ENCODE measurements at regions not wholly inside any gene's neighbourhood (a gene's known extent, or its start where the extent isn't known, plus 50 kb on each side); places are given as distances from the start of the nearest gene placed in this dataset.

DNA sequence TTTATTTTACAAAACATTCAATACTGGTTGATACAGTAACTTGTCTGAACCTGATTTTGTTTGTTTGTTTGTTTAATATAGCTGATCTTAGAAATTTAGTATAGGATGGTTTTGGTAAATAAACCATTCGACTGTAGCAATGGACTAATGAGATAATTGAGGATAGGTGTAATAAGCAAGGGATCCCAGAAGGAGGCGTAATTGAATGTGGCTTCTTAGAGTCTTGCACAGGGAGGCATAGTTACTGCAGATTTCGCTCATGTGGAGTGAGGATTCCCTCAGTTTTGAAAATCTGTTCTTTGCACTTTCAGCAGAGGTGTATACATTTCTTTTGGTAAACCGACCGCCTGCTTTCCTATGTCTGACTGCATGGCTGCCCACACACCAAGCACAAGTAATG is 709.6 kb downstream of the SOCS6 start:
- no peak overlapping the region for H2BK12ac ChIP-seq (ENCODE audit: low read length in 2 of 2)
- 75% methylated on average over 5 of the region's 5 CpGs for WGBS
- no peak overlapping the region for H4K8ac ChIP-seq (ENCODE audit: low read length)
- H3K9ac ChIP-seq (ENCODE audit: low read length), result no peak overlapping the region
- H3K27me3 ChIP-seq (ENCODE audit: control insufficient read depth in 1 of 2, insufficient read depth in 1 of 2, low read length in 2 of 2), result no peaks in the 10 kb centered on the region
- no peak overlapping the region for H2AFZ ChIP-seq (ENCODE audit: low read depth, low read length)
- H3K9me3 ChIP-seq (ENCODE audit: control insufficient read depth, low read length), result no peaks in the 10 kb centered on the region
- no peaks in the 10 kb centered on the region for H3K79me1 ChIP-seq (replicated peaks; ENCODE audit: low read length, poor library complexity, severe bottlenecking)
- DNase-seq, result no peak
- H2BK5ac ChIP-seq (ENCODE audit: low read depth, low read length, poor library complexity, severe bottlenecking), result no peak overlapping the region
- no peak overlapping the region for H3K4me2 ChIP-seq (ENCODE audit: low read length, poor library complexity, severe bottlenecking)
- no peak overlapping the region for H3K18ac ChIP-seq (ENCODE audit: low read depth in 1 of 2, low read length in 2 of 2)
- H3K27ac ChIP-seq (ENCODE audit: low read length, poor library complexity, severe bottlenecking), result no peak overlapping the region
- no peak overlapping the region for H4K91ac ChIP-seq (ENCODE audit: low read length)
- no peak overlapping the region for H2AK5ac ChIP-seq (ENCODE audit: low read length, severe bottlenecking)
- H3K4ac ChIP-seq (ENCODE audit: low read depth in 1 of 2, low read length in 2 of 2), result no peak overlapping the region
- H3K4me3 ChIP-seq (ENCODE audit: insufficient read depth in 1 of 2, low read depth in 1 of 2, low read length in 2 of 2), result no peak overlapping the region
- no peak overlapping the region for H3K14ac ChIP-seq (ENCODE audit: low read length in 2 of 2)
- H3K4me1 ChIP-seq (ENCODE audit: control insufficient read depth, insufficient read depth, low read depth, low read length), result no peaks in the 10 kb centered on the region
- no peak overlapping the region for H2BK120ac ChIP-seq (ENCODE audit: low read depth, low read length)
- no peaks in the 10 kb centered on the region for H3K36me3 ChIP-seq (ENCODE audit: control insufficient read depth in 1 of 2, insufficient read depth in 2 of 2, low read depth in 1 of 2, low read length in 2 of 2)
- no peak overlapping the region for H3K23ac ChIP-seq (ENCODE audit: low read length in 2 of 2)
- no peak overlapping the region for H2BK15ac ChIP-seq (ENCODE audit: low read depth, poor library complexity, severe bottlenecking)

GRCh38 chr18:70994116-70994515 is 705.3 kb downstream of the SOCS6 start:
- no peaks in the 10 kb centered on the region for H3K79me1 ChIP-seq (replicated peaks; ENCODE audit: low read length, poor library complexity, severe bottlenecking)
- no peaks in the 10 kb centered on the region for H3K27me3 ChIP-seq (ENCODE audit: control insufficient read depth in 1 of 2, insufficient read depth in 1 of 2, low read length in 2 of 2)
- H4K91ac ChIP-seq (ENCODE audit: low read length), result no peak overlapping the region
- no peak overlapping the region for H2AFZ ChIP-seq (ENCODE audit: low read depth, low read length)
- no peak overlapping the region for H3K18ac ChIP-seq (ENCODE audit: low read depth in 1 of 2, low read length in 2 of 2)
- no peak overlapping the region for H3K9ac ChIP-seq (ENCODE audit: low read length)
- no peaks in the 10 kb centered on the region for H3K9me3 ChIP-seq (ENCODE audit: control insufficient read depth, low read length)
- H3K27ac ChIP-seq (ENCODE audit: low read length, poor library complexity, severe bottlenecking), result no peak overlapping the region
- H4K8ac ChIP-seq (ENCODE audit: low read length), result no peak overlapping the region
- no peaks in the 10 kb centered on the region for H3K4me1 ChIP-seq (ENCODE audit: control insufficient read depth, insufficient read depth, low read depth, low read length)
- H3K36me3 ChIP-seq (ENCODE audit: control insufficient read depth in 1 of 2, insufficient read depth in 2 of 2, low read depth in 1 of 2, low read length in 2 of 2), result no peaks in the 10 kb centered on the region
- H2BK120ac ChIP-seq (ENCODE audit: low read depth, low read length), result no peak overlapping the region
- H3K4me2 ChIP-seq (ENCODE audit: low read length, poor library complexity, severe bottlenecking), result no peak overlapping the region
- no peak overlapping the region for H3K23ac ChIP-seq (ENCODE audit: low read length in 2 of 2)
- no peak overlapping the region for H3K4ac ChIP-seq (ENCODE audit: low read depth in 1 of 2, low read length in 2 of 2)
- H2BK5ac ChIP-seq (ENCODE audit: low read depth, low read length, poor library complexity, severe bottlenecking), result no peak overlapping the region
- H3K4me3 ChIP-seq (ENCODE audit: insufficient read depth in 1 of 2, low read depth in 1 of 2, low read length in 2 of 2), result no peak overlapping the region
- no peak overlapping the region for H2BK15ac ChIP-seq (ENCODE audit: low read depth, poor library complexity, severe bottlenecking)
- no peak overlapping the region for H2BK12ac ChIP-seq (ENCODE audit: low read length in 2 of 2)
- no peak for DNase-seq
- no peak overlapping the region for H2AK5ac ChIP-seq (ENCODE audit: low read length, severe bottlenecking)
- no peak overlapping the region for H3K14ac ChIP-seq (ENCODE audit: low read length in 2 of 2)
- whole genome bisulfite sequencing, result no CpG with 5 or more reads among the region's 3 CpGs

- Histone ChIP-seq H3K9ac (ENCODE audit: low read length) (no peak overlapping the region), H3K4me1 (ENCODE audit: control insufficient read depth, insufficient read depth, low read depth, low read length) (no peaks in the 10 kb centered on the region), H4K91ac (ENCODE audit: low read length) (no peak overlapping the region), H3K4ac (ENCODE audit: low read depth in 1 of 2, low read length in 2 of 2) (no peak overlapping the region), H3K23ac (ENCODE audit: low read length in 2 of 2) (no peak overlapping the region), H3K9me3 (ENCODE audit: control insufficient read depth, low read length) (no peaks in the 10 kb centered on the region), H3K27ac (ENCODE audit: low read length, poor library complexity, severe bottlenecking) (no peak overlapping the region), H4K8ac (ENCODE audit: low read length) (no peak overlapping the region), H3K79me1 (replicated peaks; ENCODE audit: low read length, poor library complexity, severe bottlenecking) (no peaks in the 10 kb centered on the region), H3K4me3 (ENCODE audit: insufficient read depth in 1 of 2, low read depth in 1 of 2, low read length in 2 of 2) (no peak overlapping the region), H3K14ac (ENCODE audit: low read length in 2 of 2) (no peak overlapping the region), H2BK12ac (ENCODE audit: low read length in 2 of 2) (no peak overlapping the region), H3K18ac (ENCODE audit: low read depth in 1 of 2, low read length in 2 of 2) (no peak overlapping the region), H2BK5ac (ENCODE audit: low read depth, low read length, poor library complexity, severe bottlenecking) (no peak overlapping the region), H3K4me2 (ENCODE audit: low read length, poor library complexity, severe bottlenecking) (no peak overlapping the region), H2BK120ac (ENCODE audit: low read depth, low read length) (no peak overlapping the region), H2AFZ (ENCODE audit: low read depth, low read length) (no peak overlapping the region), H3K36me3 (ENCODE audit: control insufficient read depth in 1 of 2, insufficient read depth in 2 of 2, low read depth in 1 of 2, low read length in 2 of 2) (no peaks in the 10 kb centered on the region), H2AK5ac (ENCODE audit: low read length, severe bottlenecking) (no peak overlapping the region), H3K27me3 (ENCODE audit: control insufficient read depth in 1 of 2, insufficient read depth in 1 of 2, low read length in 2 of 2) (no peaks in the 10 kb centered on the region), H2BK15ac (ENCODE audit: low read depth, poor library complexity, severe bottlenecking) (no peak overlapping the region)
- no peak for DNase-seq
Measured at GRCh38 chr18:70991577-70991976, 702.7 kb downstream of the SOCS6 start.

GRCh38 chr18:70985948-70986347 is 697.1 kb downstream of the SOCS6 start:
- no peak overlapping the region for H3K23ac ChIP-seq (ENCODE audit: low read length in 2 of 2)
- H3K9me3 ChIP-seq (ENCODE audit: control insufficient read depth, low read length), result peaks cover 10% of the 10 kb centered on the region
- H3K27me3 ChIP-seq (ENCODE audit: control insufficient read depth in 1 of 2, insufficient read depth in 1 of 2, low read length in 2 of 2), result no peaks in the 10 kb centered on the region
- no peak overlapping the region for H4K91ac ChIP-seq (ENCODE audit: low read length)
- H2BK120ac ChIP-seq (ENCODE audit: low read depth, low read length), result no peak overlapping the region
- no peak overlapping the region for H3K4me3 ChIP-seq (ENCODE audit: insufficient read depth in 1 of 2, low read depth in 1 of 2, low read length in 2 of 2)
- no peak overlapping the region for H3K27ac ChIP-seq (ENCODE audit: low read length, poor library complexity, severe bottlenecking)
- H3K9ac ChIP-seq (ENCODE audit: low read length), result no peak overlapping the region
- WGBS, result 67% methylated on average over 1 of the region's 1 CpG
- H2BK12ac ChIP-seq (ENCODE audit: low read length in 2 of 2), result no peak overlapping the region
- no peaks in the 10 kb centered on the region for H3K4me1 ChIP-seq (ENCODE audit: control insufficient read depth, insufficient read depth, low read depth, low read length)
- H2AK5ac ChIP-seq (ENCODE audit: low read length, severe bottlenecking), result no peak overlapping the region
- no peak overlapping the region for H3K4ac ChIP-seq (ENCODE audit: low read depth in 1 of 2, low read length in 2 of 2)
- no peak overlapping the region for H3K18ac ChIP-seq (ENCODE audit: low read depth in 1 of 2, low read length in 2 of 2)
- H3K36me3 ChIP-seq (ENCODE audit: control insufficient read depth in 1 of 2, insufficient read depth in 2 of 2, low read depth in 1 of 2, low read length in 2 of 2), result no peaks in the 10 kb centered on the region
- no peak overlapping the region for H2BK5ac ChIP-seq (ENCODE audit: low read depth, low read length, poor library complexity, severe bottlenecking)
- no peak for DNase-seq
- H3K14ac ChIP-seq (ENCODE audit: low read length in 2 of 2), result no peak overlapping the region
- no peaks in the 10 kb centered on the region for H3K79me1 ChIP-seq (replicated peaks; ENCODE audit: low read length, poor library complexity, severe bottlenecking)
- H2BK15ac ChIP-seq (ENCODE audit: low read depth, poor library complexity, severe bottlenecking), result no peak overlapping the region
- H2AFZ ChIP-seq (ENCODE audit: low read depth, low read length), result no peak overlapping the region
- no peak overlapping the region for H3K4me2 ChIP-seq (ENCODE audit: low read length, poor library complexity, severe bottlenecking)
- H4K8ac ChIP-seq (ENCODE audit: low read length), result no peak overlapping the region

Data from mesenchymal stem cell (in vitro differentiated cells and primary cell).